ENCODE measurements at regions not wholly inside any gene's neighbourhood (a gene's known extent, or its start where the extent isn't known, plus 50 kb on each side); places are given as distances from the start of the nearest gene placed in this dataset.

- no peak overlapping the region for H3K27ac ChIP-seq (ENCODE audit: insufficient read length, low read depth, low read length)
- no peaks in the 10 kb centered on the region for H3K23me2 ChIP-seq (ENCODE audit: insufficient read length, low read depth, low read length, poor library complexity, severe bottlenecking)
- Mint-ChIP-seq H3K9me3 (peaks cover 65 to 70% of the 10 kb centered on the region in 2 experiments), H3K4me3 (no peak overlapping the region), H3K4me1 (no peaks in the 10 kb centered on the region), H3K36me3 (ENCODE audit: insufficient read depth in 1 of 3, low read depth in 3 of 3) (peaks cover 0 to 2% (median 0%) of the 10 kb centered on the region in 3 experiments; a peak in 2 of 7 replicates), H3K27ac (no peak overlapping the region), H3K27me3 (ENCODE audit: low read depth) (no peaks in the 10 kb centered on the region)
- no peak overlapping the region for H3K18ac ChIP-seq (ENCODE audit: insufficient read length, low read depth, low read length)
- H4K8ac ChIP-seq (replicated peaks; ENCODE audit: insufficient read length, low read depth, low read length) = no peak overlapping the region
- no peaks in the 10 kb centered on the region for H3K27me3 ChIP-seq (ENCODE audit: insufficient read depth, low read length)
- no peak overlapping the region for H2BK15ac ChIP-seq (ENCODE audit: low read depth, low read length)
- H3K4me2 ChIP-seq (ENCODE audit: insufficient read depth, insufficient read length, low read length) = no peak overlapping the region
- H3T11ph ChIP-seq (ENCODE audit: low read length) = no peak overlapping the region
- no peak overlapping the region for H3K23ac ChIP-seq (ENCODE audit: insufficient read length, low read depth, low read length)
- no peak overlapping the region for H2AK5ac ChIP-seq (ENCODE audit: insufficient read length, low read length)
- H2BK5ac ChIP-seq (ENCODE audit: insufficient read length, low read length) = no peak overlapping the region
- no peak overlapping the region for H3K56ac ChIP-seq (ENCODE audit: insufficient read length, low read depth, low read length)
- H2BK12ac ChIP-seq (ENCODE audit: insufficient read length, low read depth, low read length) = no peak overlapping the region
- H4K20me1 ChIP-seq (ENCODE audit: control insufficient read depth, insufficient read depth, insufficient read length) = no peaks in the 10 kb centered on the region
- H2AFZ ChIP-seq (ENCODE audit: low read length) = no peak overlapping the region
- no peaks in the 10 kb centered on the region for H3K4me1 ChIP-seq (ENCODE audit: insufficient read depth, low read length)
- H4K91ac ChIP-seq (ENCODE audit: insufficient read length, low read depth, low read length) = no peak overlapping the region
- no peak overlapping the region for H3K9ac ChIP-seq (ENCODE audit: extremely low read depth, insufficient read length, low read length)
- H3K9me3 ChIP-seq (ENCODE audit: control insufficient read depth, low read depth, low read length) = peaks cover 28% of the 10 kb centered on the region
- DNase-seq = no peak
- no peak overlapping the region for H2BK120ac ChIP-seq (ENCODE audit: low read depth, low read length, poor library complexity, severe bottlenecking)
- H3K4ac ChIP-seq (ENCODE audit: low read depth, low read length) = no peak overlapping the region
- no peak overlapping the region for H4K5ac ChIP-seq (ENCODE audit: insufficient read length, low read depth, low read length)
- no peak overlapping the region for H3K14ac ChIP-seq (ENCODE audit: insufficient read depth, low read length)
- no peak for TF ChIP-seq CTCF (conservative IDR thresholded peaks at IDR 0.05)
- WGBS (ENCODE audit: extremely low coverage, insufficient read length, low lambda C conversion rate) = no CpG with 5 or more reads among the region's 2 CpGs
- H3K79me2 ChIP-seq (ENCODE audit: insufficient read depth, low read length) = no peaks in the 10 kb centered on the region
- no peaks in the 10 kb centered on the region for H3K79me1 ChIP-seq (ENCODE audit: insufficient read depth, low read depth, low read length, poor library complexity, severe bottlenecking)
- no peak overlapping the region for H2BK20ac ChIP-seq (ENCODE audit: low read depth, low read length, poor library complexity, severe bottlenecking)
Measured at GRCh38 chrX:141320801-141321200, 78.5 kb upstream of the SPANXC start.
